ENCODE measurements at regions not wholly inside any gene's neighbourhood (a gene's known extent, or its start where the extent isn't known, plus 50 kb on each side); places are given as distances from the start of the nearest gene placed in this dataset.

DNA sequence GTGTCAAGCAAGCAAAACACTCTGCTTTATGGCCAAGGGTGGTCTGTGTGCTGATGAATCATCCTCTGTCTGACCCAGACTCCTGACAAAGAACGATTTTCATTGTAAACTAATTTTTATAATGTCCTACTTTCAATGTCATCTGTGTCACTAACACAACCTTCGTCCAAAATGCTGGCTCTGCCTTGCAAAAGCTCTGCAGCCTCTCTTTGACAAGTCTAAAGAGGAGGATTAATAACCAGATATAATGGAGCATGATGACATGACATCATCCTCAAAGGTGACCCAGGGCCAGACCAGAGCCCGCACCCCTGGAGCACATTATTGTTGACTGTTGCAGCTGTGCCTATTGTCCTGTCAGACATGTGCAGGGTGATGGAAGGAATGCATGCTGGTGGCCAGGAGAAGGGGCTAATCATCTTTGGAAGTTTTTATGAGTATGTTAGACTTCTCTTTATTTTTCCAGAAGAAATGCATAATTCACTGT lies 589.4 kb downstream of the NR2F1-AS1 start:
- DNase-seq (ENCODE audit: low spot score), result no peak
- intact Hi-C loops (cut with DNase I), result no loop called here

DNA sequence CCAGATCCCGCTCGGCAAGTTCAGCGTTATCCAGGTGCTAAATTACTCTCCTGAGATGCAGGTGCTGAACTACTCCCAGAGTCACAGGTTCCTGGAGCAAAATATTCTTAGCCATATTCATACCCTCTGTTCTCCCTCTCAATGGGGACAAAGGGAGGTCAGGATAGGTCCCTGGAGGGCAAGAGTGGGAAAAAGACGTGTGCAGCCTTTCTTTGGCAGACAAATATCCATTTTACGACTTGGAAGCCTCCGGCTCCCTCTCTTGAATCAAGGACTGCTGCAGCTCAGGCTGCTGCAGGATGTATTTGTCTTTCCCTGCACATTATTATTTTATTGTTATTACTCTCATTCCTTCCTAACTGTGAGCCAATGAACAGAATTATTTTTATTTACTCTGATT lies 590.2 kb downstream of the NR2F1-AS1 start:
- no peak for DNase-seq (ENCODE audit: low spot score)
- intact Hi-C loops (cut with DNase I), result no loop called here

DNA sequence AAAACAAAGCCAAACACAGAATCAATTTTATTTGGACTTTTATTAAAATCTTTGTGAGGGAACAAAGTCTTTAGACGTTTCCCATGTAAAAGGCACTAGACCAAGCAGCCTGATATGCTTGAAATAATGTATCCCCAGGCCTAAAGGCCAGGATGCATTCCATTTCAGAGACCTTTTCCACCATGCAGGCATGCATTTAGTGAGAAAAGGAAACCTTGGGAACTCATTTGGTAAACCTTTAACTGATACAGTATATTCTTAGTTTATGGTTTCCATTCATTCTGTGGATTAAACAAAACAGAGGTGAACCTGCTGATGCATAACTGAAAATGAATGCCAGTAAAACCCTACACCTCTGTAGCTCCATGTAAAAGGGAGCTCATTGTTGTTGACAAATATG lies 600.0 kb downstream of the NR2F1-AS1 start:
- intact Hi-C loops (cut with DNase I), result no loop called here
- no peak for DNase-seq (ENCODE audit: low spot score)

DNA sequence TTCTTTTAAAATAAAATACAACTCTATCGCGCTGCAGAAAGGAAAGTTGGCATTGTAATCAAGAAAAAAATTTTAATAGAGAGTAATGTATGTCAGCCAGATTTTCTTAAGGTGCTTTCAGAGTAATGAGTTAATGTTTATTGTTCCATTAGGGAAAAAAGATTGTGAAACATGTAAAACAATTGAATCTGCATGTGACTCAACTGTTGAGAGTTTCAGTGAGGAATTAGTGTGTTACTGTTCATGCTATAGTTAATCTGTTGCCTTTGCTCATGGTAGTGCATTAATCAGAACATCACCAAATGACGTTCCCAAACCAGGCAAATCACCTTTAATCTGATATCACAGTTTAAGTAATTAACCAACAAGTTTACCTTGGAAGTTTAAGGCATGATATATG lies 600.5 kb downstream of the NR2F1-AS1 start:
- DNase-seq (ENCODE audit: low spot score), result no peak
- intact Hi-C loops (cut with DNase I), result no loop called here

DNA sequence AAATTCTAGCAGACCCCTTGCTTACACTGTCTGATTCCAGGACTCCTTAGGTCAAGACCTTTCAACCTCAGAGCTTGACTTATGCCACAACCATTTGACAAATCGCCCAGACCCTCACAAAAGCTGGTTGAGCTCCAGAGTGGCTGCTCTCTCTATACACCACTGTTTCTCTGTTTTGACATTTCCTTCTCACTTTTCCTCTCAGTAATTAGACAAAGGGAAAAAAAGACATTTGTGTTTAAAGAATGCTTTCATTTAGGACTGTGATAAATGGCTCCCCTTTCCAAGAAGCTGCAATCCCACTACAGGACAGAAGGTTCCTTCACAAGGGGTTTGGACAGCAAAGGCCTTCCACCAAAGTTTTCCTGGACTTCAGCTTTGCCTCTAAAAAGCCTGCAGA lies 601.3 kb downstream of the NR2F1-AS1 start:
- DNase-seq (ENCODE audit: low spot score), result no peak
- intact Hi-C loops (cut with DNase I), result no loop called here

DNA sequence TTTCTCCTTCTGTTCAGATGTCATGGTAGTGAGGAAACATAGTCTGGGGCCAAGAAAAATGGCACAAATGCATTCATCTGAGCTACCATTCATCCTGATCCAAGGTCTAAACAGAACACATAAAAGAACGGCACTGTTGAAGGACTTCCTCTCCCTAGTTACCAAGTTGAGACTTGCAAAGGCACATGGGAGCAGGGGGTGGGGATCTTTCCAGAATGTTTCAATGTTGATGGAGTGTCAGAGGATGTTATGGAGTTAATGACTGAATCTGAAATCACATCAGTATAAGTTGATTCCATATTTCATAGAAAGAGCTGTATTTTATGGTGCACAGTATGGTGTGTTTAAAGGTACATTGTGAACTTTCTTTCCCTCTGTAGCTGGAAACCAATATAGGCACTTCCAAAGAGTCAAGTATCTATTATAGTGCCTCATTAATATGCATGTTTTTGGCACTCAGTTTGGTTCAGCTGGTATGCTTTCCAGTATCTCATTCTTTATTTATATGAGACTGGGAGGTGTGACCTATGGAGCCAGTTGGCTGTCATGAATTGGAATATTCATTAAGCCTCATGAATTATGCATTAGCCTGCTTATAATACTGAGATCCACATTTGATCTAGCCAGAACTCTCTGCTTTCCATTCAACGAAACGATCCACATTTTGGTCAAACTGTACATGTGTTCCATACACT lies 603.0 kb downstream of the NR2F1-AS1 start:
- DNase-seq (ENCODE audit: low spot score), result no peak
- intact Hi-C loops (cut with DNase I), result no loop called here

DNA sequence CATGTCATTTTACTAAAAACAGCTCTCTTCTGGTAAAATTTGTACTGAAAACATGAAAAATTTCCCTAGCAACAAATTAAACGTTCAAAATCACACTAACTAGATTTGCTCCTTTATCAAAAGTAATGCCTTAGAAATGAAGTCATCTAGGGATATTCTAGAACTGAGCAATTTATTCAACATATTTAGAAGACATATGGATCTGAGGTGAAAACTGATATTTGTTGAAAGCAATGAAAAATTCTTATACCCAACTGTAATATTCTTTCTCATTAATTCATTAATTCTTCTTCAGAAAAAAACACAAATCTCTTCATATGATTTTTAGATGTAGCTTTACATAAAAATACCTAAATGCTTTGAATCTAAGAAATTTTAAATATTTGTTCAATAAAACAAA lies 604.9 kb downstream of the NR2F1-AS1 start:
- intact Hi-C loops (cut with DNase I), result no loop called here
- no peak for DNase-seq (ENCODE audit: low spot score)

DNA sequence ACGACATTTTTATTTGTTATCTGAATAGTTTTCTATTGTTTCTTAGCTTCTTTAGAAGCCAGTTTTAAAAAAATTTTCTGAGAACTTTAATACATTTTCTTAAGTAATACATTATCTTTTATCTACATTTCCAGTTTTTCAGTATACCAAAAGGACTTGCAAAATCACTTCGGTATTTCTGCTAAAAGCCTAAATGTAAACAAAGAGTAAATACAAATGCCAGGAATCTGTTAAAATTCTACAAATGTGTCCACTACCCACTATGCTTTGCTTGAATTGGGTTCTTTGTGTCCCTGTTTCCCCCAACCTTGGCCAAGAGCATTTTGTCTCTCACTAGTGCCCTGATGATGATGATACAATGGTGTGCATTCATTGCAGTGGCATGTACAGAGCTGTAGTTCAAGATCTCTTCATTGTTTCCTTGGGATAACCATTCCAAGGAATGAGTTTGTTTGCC lies 611.2 kb downstream of the NR2F1-AS1 start:
- no peak for DNase-seq (ENCODE audit: low spot score)
- intact Hi-C loops (cut with DNase I), result no loop called here

DNA sequence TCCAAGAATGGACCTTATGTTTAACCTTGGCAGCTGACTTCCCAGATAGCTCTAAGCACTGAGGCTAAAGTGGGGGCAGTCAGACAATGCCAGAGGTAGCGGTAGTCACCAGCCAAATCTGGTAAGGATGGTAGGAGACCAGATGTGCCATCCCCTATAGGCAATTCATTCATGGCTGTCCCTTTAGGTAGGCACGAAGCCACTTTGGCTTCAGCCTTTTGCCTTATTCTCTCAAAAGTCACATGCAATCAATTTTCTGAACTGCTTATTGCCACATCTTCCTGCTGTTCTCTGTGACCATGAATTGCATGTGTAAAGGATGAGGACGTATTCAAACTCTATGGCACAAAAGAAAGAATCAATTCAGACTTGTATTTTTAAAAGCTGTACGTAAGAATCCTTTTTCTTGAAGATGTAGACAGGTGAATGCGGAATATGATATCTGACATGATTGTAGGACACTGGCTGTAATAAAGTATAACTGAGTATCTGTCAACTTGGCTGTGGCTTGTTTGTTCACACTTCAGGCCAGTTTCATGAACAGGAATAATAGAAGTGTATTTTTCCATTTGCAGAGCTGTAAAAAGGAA lies 611.7 kb downstream of the NR2F1-AS1 start:
- no peak for DNase-seq (ENCODE audit: low spot score)
- intact Hi-C loops (cut with DNase I), result no loop called here

DNA sequence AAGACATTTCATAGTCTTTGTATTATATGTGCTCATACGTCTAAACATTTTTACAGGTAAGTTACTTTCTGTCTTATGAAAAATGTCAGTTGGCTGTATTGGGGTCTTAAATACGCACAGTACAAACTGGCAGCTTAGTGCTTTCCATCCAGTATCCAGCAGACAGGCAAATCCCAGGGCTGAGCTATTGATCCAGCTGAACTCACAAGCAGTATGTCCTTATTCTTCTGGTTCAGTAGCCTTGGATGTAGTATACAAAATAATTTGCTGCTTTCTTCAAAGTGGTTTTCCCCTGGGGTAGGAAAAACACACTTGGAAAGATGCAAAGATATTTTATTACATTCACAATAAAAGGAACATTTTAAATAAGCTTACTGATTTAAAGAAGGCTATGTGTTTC lies 617.2 kb downstream of the NR2F1-AS1 start:
- intact Hi-C loops (cut with DNase I), result no loop called here
- no peak for DNase-seq (ENCODE audit: low spot score)

DNA sequence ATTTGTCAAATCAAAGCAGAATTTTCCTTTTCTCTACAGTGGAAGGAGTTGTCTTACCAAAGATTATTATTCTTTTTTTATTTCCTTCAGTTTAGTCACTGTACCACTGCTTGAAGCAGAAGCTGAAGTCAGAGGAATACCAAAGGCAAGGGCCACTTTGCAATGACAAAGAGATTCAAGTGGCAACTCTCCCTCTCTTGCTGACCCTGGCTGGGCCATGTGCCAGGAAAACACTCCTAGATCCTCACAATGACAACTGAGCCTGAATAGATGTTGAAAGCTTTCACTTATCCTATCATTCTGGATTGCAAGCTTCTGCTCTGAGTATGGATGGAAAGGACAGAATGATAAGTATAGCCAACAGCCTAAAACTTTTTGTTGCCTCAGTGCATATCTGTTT lies 618.3 kb downstream of the NR2F1-AS1 start:
- no peak for DNase-seq (ENCODE audit: low spot score)
- intact Hi-C loops (cut with DNase I), result no loop called here

DNA sequence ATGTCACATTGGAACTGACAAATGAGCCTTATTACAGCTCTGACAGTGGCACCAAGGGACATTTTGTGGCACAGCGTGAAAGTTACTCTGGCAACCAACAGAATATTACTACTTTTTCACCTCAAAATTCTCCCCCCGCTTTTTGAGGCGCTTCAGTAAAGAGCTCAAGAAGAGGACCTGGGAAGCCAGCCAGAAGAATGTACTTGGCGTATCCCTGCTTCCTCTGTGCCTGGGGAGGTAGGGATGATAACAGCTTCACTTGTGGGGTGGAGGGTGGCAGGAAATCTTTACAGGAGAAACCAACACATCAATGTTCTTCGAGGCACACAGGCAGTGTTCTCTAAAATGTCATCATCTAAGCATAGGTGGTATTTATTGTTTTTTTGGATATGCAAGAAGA lies 624.1 kb downstream of the NR2F1-AS1 start:
- intact Hi-C loops (cut with DNase I), result no loop called here
- DNase-seq (ENCODE audit: low spot score), result no peak

DNA sequence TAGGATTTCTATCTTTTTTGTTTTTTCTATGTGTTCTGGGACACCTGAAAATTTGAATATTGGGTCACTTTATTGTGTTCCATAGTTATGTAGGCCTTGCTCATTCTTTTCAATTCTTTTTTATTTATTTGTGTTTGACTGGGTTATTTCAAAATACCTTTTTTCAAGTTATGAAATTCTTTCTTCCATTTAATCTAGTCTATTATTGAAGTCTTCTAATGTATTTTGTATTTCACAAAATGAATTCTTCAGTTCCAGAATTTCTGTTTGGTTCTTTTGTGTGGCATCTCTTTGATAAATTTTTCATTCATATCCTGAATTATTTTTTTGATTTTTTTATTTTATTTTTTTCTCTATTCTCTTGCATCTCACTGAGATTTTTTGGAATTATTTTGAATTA lies 628.8 kb downstream of the NR2F1-AS1 start:
- no peak for DNase-seq (ENCODE audit: low spot score)
- intact Hi-C loops (cut with DNase I), result no loop called here

DNA sequence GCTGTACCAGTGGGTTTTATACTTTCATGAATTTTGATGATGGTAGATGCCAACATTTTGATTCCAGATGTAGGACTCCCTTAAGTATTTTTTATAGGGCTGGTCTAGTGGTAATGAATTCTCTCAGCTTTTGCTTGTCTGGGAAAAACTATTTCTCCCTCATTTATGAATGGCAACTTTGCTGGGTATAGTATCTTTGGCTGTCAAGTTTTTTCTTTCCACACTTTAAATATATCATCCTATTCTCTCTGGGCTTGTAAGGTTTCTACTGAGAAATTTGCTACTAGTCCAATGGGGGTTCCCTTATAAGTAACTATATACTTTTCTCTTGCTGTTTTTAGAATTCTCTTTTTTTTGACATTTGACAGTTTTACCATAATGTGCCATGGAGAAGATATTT lies 629.3 kb downstream of the NR2F1-AS1 start:
- DNase-seq (ENCODE audit: low spot score), result no peak
- intact Hi-C loops (cut with DNase I), result no loop called here

DNA sequence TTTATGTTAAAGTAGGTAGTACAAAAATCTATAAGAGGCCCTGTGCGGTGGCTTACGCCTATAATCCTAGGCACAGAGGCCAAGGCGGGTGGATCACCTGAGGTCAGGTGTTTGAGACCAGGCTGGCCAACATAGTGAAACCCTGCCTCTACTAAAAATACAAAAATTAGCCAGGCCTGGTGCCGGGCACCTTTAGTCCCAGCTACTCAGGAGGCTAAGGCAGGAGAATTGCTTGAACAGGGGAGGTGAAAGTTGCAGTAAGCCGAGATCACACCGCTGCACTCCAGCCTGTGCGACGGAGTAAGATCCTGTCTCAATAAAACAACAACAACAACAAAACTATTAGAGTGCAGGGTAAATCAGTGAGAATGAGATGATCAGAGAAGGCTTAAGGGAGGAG lies 634.5 kb downstream of the NR2F1-AS1 start:
- no peak for DNase-seq (ENCODE audit: low spot score)
- intact Hi-C loops (cut with DNase I), result no loop called here

DNA sequence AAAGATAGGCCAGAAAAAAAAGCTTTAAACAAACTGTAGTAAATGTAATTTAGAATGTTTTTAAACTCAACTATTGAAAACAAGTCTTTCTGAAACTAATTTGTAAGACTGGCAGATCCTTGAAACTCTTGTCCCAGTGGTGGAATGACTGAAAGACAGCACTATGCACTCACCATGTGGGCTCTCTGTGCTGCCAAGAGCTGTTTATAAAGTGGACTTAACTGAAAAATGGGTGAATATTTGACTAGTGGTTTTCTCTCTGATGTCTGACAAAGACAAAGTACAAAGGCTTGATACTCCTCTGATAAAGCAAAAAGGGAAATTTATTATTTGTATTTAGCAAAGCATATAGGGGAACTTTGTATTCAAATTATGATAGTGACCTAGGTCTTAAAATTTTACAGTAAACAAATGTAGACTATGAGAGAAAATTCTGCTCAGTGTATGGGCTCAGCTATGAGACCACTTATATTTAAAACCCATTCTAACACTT lies 635.4 kb downstream of the NR2F1-AS1 start:
- intact Hi-C loops (cut with DNase I), result no loop called here
- no peak for DNase-seq (ENCODE audit: low spot score)

DNA sequence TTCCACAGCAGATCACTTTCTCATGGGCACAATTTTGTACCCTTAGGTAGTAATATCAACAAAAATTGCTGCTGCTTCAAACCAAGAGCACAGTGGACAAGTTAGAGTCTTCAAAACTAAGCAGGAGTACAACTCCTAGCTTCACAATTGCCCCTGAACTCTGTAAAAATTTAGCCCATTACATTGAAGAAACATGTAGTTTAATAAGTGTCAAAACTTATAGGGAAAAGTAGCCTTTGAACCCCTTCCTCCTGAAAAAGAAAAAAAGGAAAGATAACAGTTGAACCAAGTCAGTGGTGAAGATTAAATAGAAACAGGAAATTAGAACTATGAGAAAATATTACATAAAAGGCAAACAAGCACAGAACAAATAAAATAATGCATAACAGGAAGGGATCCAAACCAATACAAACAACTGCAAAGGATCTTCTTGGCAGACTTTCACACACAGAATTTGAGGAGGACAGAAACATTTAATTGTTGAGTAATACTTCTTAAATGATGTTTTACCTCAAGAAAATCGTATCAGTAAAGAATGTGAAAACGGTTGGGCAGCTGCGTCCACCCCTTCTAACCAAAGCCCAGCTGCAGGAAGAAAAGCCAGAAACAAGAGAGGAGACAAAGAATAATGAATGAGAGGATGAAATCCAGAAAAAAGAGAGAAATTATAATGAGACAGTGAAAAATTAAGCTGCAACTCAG lies 636.0 kb downstream of the NR2F1-AS1 start:
- no peak for DNase-seq (ENCODE audit: low spot score)

DNA sequence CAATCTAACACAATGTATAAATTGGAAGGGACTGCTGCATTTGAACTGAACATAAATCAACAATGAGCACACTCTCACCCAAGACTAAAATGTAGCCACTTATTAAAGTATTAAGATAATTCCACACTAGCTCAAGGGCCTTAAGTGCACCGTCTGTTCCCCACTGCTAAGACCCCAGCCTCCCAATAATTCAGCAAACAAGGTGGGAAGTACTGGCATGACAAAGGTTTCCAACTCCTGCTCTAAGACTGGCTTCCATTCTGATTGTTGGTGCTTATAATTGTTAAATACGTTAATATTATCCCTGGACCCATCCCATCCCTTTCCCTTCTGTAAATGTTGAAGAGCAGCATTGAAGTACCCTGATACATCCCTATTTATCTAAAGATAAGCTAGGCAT lies 636.7 kb downstream of the NR2F1-AS1 start:
- intact Hi-C loops (cut with DNase I), result no loop called here
- no peak for DNase-seq (ENCODE audit: low spot score)

More for the DNA sequence above, 636.0 kb downstream of the NR2F1-AS1 start:
- intact Hi-C loops (cut with DNase I), result no loop called here

DNA sequence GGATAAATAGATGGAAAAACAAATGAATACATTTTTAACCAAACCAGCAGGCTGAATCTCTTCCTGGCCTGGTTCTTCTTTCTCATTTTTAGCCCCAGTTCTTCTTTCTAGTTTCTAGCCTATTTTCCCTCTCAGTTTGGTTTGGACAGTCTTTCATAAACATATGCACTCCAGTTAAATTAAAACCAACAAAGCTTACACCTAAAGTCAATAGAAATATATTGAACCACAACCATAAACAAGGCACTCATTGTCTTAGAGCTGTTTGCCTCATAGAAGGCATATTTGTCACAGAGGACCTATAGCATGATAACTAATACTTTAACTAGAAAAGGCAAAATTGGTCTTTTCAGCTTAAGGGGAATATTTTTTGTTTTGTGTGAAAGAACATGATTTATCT lies 638.3 kb downstream of the NR2F1-AS1 start:
- intact Hi-C loops (cut with DNase I), result no loop called here
- no peak for DNase-seq (ENCODE audit: low spot score)

DNA sequence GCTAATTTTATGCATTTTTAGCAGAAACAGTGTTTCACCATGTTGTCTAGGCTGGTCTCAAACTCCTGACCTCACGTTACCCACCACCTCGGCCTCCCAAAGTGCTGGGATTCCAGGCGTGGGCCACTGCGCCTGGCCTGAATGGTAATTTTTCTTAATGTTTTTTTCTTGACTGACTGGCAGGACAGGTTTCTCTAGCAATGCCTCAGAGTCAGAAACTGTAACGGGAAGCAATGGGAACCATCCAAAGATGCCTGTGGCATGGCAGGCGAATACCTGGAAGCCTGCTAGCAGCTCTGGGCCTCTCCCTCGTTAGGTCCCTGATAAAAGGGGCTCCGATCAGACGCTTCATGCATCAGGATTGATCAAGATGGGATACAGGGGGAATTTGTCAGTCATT lies 639.2 kb downstream of the NR2F1-AS1 start:
- no peak for DNase-seq (ENCODE audit: low spot score)
- intact Hi-C loops (cut with DNase I), result no loop called here

DNA sequence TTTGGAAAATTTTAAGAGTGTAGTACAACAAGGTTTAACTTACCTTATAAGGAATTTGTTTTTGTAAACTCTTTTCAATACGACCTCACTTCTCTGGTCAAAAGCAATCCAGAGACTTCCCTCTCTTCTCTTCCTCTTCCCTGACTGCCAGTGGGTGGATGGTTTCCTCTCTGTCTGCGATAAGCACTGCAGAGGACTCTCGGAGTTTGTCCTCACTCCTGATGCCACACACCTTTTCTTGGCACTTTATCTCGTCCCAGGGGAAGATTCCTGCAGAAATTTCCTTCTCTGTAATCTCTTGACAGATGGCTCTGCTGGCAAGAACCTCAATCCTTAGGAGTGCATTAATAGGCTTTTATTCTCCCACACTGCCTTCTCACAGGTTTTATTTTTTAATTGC lies 641.6 kb downstream of the NR2F1-AS1 start:
- DNase-seq (ENCODE audit: low spot score), result no peak
- intact Hi-C loops (cut with DNase I), result no loop called here
